ENCODE measurements at regions not wholly inside any gene's neighbourhood (a gene's known extent, or its start where the extent isn't known, plus 50 kb on each side); places are given as distances from the start of the nearest gene placed in this dataset.

GRCh38 chr3:197354568-197355001 is 56.2 kb upstream of the DLG1 start:
- Mint-ChIP-seq H3K4me3 (peak overlapping the region; percentile 14), H3K4me1 (peaks cover 40% of the 10 kb centered on the region), H3K27me3 (ENCODE audit: insufficient read depth, low read depth) (peaks cover 9% of the 10 kb centered on the region), H3K36me3 (peaks cover 3% of the 10 kb centered on the region), H3K27ac (peak overlapping the region; percentile 67), H3K9me3 (peaks cover 12% of the 10 kb centered on the region)
- H3K4me2 ChIP-seq, result peak overlapping the region; percentile 26
- no peaks in the 10 kb centered on the region for H3K79me2 ChIP-seq (ENCODE audit: low read depth)
- H3K27ac ChIP-seq, result peak overlapping the region; percentile 46
- DNase-seq (ENCODE audit: low spot score), result peak; percentile 81
- H3F3A ChIP-seq (ENCODE audit: low read depth), result peaks cover 27% of the 10 kb centered on the region
- no peak for TF ChIP-seq CTCF (IDR thresholded peaks at IDR 0.05)
- TF ChIP-seq EZH2 (IDR thresholded peaks at IDR 0.05), result no peak
- no peak for TF ChIP-seq EZH2phosphoT487 (IDR thresholded peaks at IDR 0.05)
- peaks cover 32% of the 10 kb centered on the region for H3K4me1 ChIP-seq
- no peak overlapping the region for H3K4me3 ChIP-seq
- H4K20me1 ChIP-seq (ENCODE audit: low read depth), result no peaks in the 10 kb centered on the region
- H2AFZ ChIP-seq (replicated peaks), result peak overlapping the region; percentile 62
- H3K36me3 ChIP-seq, result no peaks in the 10 kb centered on the region
- peaks cover 5% of the 10 kb centered on the region for H3K9me3 ChIP-seq (ENCODE audit: low read depth)
- H3K9ac ChIP-seq, result no peak overlapping the region
- H3K27me3 ChIP-seq, result no peaks in the 10 kb centered on the region

- Histone ChIP-seq H3K27me3 (no peaks in the 10 kb centered on the region), H3K9ac (no peak overlapping the region), H3K4me1 (peaks cover 37% of the 10 kb centered on the region), H3K4me3 (no peak overlapping the region), H3K36me3 (no peaks in the 10 kb centered on the region), H3K4me2 (peak overlapping the region; percentile 26), H2AFZ (replicated peaks) (peak overlapping the region; percentile 62), H4K20me1 (ENCODE audit: low read depth) (no peaks in the 10 kb centered on the region), H3F3A (ENCODE audit: low read depth) (peaks cover 27% of the 10 kb centered on the region), H3K9me3 (ENCODE audit: low read depth) (no peaks in the 10 kb centered on the region), H3K27ac (peak overlapping the region; percentile 46), H3K79me2 (ENCODE audit: low read depth) (no peaks in the 10 kb centered on the region)
- DNase-seq (ENCODE audit: low spot score), result peak; percentile 53
- Mint-ChIP-seq H3K36me3 (peaks cover 3% of the 10 kb centered on the region), H3K9me3 (peaks cover 6% of the 10 kb centered on the region), H3K27ac (peak overlapping the region; percentile 67), H3K4me1 (peaks cover 44% of the 10 kb centered on the region), H3K27me3 (ENCODE audit: insufficient read depth, low read depth) (peaks cover 7% of the 10 kb centered on the region), H3K4me3 (peak overlapping the region; percentile 14)
- TF ChIP-seq EZH2 (IDR thresholded peaks at IDR 0.05) (no peak), CTCF (IDR thresholded peaks at IDR 0.05) (no peak), EZH2phosphoT487 (IDR thresholded peaks at IDR 0.05) (no peak)
These were observed 55.6 kb upstream of the DLG1 start for GRCh38 chr3:197353867-197354567.

GRCh38 chr3:197353001-197353866 is 54.8 kb upstream of the DLG1 start:
- Histone ChIP-seq H3K4me2 (peak overlapping the region; percentile 26), H3K27ac (no peak overlapping the region)
- no peaks in the 10 kb centered on the region for H3K9me3 Mint-ChIP-seq

More at GRCh38 chr3:197353001-197353866, 54.8 kb upstream of the DLG1 start:
- TF ChIP-seq CTCF (IDR thresholded peaks at IDR 0.05), result no peak
- no peak for TF ChIP-seq EZH2phosphoT487 (IDR thresholded peaks at IDR 0.05)
- no peak for TF ChIP-seq EZH2 (IDR thresholded peaks at IDR 0.05)
- DNase-seq (ENCODE audit: low spot score), result no peak
- no peaks in the 10 kb centered on the region for H4K20me1 ChIP-seq (ENCODE audit: low read depth)
- peaks cover 27% of the 10 kb centered on the region for H3F3A ChIP-seq (ENCODE audit: low read depth)
- no peaks in the 10 kb centered on the region for H3K79me2 ChIP-seq (ENCODE audit: low read depth)
- Mint-ChIP-seq H3K27ac (no peak overlapping the region), H3K4me1 (peaks cover 44% of the 10 kb centered on the region), H3K4me3 (peak overlapping the region; percentile 2), H3K27me3 (ENCODE audit: insufficient read depth, low read depth) (peaks cover 7% of the 10 kb centered on the region), H3K36me3 (peaks cover 2% of the 10 kb centered on the region)
- no peak overlapping the region for H2AFZ ChIP-seq (replicated peaks)
- H3K27me3 ChIP-seq, result no peaks in the 10 kb centered on the region
- no peaks in the 10 kb centered on the region for H3K36me3 ChIP-seq
- H3K4me1 ChIP-seq, result peaks cover 37% of the 10 kb centered on the region
- H3K9ac ChIP-seq, result no peak overlapping the region
- no peak overlapping the region for H3K4me3 ChIP-seq
- no peaks in the 10 kb centered on the region for H3K9me3 ChIP-seq (ENCODE audit: low read depth)

All from neural progenitor cell (in vitro differentiated cells).